GM18517 (cell line): ENCODE measurements at regions not wholly inside any gene's neighbourhood (a gene's known extent, or its start where the extent isn't known, plus 50 kb on each side); places are given as distances from the start of the nearest gene placed in this dataset.

Source experiments
- ATAC-seq: cut with Tn5 transposase; IDR thresholded peaks from one replicate; pipeline ENCODE4 v1.9.1; 2021; ENCODE audit warnings: mild to moderate bottlenecking, moderate library complexity; ENCODE audit not compliant: unreplicated experiment

GRCh38 chr1:229218612-229219025 is 52.3 kb upstream of the RAB4A start:
- ATAC-seq, result no peak

GRCh38 chr1:229220163-229220846 is 50.6 kb upstream of the RAB4A start:
- no peak for ATAC-seq

DNA sequence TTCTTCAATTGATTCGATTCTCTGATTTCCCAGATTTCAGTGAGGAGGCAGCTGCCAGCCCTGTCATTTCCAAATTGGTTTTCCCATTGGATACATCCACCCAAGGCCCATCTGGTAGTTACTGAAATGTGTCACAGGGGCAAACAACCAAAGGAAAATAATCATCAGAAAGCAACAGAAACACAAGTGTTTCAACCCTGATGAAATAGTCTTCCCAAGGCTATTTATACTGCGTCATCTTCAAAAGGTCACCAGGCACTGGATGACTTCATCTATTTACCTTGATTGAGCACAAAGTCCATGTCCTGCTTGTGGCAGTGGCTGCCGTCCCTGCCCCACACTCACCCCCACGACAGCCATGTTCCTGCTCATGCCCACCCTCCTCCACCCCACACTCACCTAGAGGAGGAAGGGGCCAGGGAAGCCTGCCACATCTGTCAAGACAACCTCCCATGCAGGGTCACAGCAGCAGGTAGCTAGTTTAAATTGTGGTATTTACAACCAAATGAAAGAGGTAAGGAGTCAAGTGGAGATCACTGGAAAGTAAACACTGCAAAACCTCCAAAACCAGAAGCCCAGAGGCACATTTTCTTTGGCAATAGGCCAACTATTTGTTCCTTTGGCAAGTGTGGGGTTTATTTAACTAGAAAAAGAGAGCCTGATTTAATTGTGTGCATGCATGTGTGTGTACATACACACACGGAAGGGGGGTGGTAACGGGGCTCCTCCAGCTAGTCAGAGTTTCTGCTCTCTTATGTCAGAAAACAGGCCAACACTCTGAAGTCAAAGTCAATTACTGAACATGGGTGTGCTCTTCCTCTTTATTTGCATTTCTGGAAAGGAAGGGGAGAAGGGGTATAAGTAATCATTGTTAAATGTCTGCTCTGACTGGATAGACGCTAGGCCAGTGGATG is 49.5 kb upstream of the RAB4A start:
- ATAC-seq, result no peak
